Hematopoietic multipotent progenitor cell treated with erythropoietin and hydrocortisone succinate and interleukin-3 and kit ligand, for 4 days (in vitro differentiated cells): ENCODE measurements at regions not wholly inside any gene's neighbourhood (a gene's known extent, or its start where the extent isn't known, plus 50 kb on each side); places are given as distances from the start of the nearest gene placed in this dataset.
"Not testable (repeated sequence)": the region's sequence is repeated elsewhere in the genome, so short reads cannot be mapped to it uniquely, and the experiment has no call there.

ENCODE experiments used
- DNase-seq: peaks from one replicate; pipeline ENCODE4 v3.0.0-alpha.2; 2015

DNA sequence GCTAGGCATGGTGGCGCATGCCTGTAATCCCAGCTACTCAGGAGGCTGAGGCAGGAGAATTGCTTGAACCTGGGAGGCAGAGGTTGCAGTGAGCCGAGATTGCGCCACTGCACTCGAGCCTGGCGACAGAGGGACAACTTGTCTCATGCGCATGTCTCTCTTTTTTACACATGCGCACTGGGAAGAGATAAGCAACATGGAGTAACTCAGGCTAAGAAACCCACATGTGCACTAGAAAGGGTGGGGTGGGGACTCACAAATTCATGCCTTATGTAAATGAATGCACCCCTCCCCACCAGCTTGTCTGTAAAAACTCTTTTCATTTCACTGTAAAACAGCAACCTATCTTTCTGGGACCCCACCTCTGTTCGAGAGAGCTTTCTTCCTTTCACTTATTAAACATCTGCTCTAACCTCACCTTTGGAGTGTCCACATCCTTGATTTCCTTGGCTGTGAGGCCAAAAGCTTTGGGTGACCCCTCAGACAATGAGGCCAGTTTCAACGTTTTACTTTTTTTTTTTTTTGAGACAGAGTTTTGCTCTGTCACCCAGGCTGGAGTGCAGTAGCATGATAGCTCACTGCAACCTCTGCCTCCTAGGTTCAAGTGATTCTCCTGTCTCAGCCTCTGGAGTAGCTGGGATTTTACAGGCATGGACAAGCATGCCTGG, 91.6 kb upstream of the RMP24 start:
- no peak for DNase-seq

DNA sequence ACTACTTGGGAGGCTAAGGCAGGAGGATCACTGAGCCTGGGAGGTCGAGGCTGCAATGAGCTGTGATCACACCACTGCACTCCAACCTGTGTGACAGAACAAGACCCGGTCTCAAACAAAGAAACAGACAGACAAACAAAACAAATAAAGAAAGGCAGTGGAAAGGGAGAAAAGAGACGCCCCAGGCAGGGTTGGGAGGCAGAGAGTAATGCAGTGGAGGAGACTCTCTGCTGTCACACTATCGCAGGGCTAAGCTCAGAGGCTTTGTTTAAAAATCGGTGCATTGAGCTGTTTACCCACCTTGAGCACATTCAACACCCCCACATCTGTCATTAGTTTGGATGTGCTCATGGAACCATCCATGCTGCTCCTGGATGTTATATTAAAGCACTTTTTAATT, 84.2 kb upstream of the RMP24 start:
- no peak for DNase-seq

DNA sequence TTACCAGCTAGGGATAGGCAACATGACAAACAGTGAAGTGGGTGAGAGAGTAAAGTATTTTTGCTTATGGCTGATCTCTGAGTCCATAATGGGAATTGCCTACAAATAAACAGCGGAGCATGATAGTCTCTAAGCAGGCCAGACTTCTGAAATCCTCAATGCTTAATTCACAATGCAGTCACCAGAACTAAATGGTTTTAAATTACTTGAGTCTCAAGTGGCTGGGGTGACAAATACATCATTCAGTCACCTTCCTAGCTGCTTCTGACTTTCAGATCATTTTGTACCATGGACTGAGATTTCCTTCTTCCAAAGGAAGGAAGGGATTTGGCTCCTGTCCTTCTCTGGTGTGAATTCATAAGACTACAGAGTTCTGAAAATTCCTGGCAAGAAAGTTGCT, 82.8 kb upstream of the RMP24 start:
- DNase-seq, result no peak

DNA sequence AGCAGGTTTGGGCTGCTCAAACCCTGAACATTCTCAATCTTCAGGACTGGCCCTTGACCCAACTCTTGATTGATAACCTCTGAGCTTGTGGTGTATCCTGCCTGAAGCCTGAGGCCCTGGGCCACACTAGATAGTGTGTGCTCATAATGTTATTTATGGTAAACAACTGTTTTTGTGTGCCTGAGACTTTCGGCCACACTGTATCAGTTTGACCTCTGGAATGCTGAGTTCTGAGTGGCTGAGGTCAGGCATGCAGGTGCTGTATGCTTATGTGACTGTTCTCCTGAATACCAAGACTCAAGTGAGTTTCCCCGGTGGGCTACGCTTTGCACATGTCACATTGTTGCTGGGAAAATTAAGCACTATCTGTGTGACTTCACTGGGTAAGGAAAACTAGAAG, 82.2 kb upstream of the RMP24 start:
- no peak for DNase-seq

DNA sequence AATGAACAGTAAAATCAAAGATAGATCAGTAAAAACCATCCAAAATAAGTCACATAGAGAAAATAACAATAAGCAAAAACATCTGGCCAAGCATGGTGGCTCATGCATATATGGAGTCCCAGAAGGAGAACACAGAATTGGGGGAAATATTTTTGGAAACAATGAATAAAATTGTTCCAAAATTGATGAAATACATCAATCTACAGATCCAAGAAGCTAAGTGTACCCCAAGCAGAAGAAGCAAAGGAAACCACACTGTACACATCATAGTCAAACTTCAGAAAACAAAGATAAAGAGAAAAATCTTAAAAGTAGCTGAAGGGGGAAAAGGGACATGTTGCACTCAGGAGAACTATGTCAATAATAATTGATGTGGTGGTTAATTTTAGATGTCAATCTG, 80.4 kb upstream of the RMP24 start:
- no peak for DNase-seq

DNA sequence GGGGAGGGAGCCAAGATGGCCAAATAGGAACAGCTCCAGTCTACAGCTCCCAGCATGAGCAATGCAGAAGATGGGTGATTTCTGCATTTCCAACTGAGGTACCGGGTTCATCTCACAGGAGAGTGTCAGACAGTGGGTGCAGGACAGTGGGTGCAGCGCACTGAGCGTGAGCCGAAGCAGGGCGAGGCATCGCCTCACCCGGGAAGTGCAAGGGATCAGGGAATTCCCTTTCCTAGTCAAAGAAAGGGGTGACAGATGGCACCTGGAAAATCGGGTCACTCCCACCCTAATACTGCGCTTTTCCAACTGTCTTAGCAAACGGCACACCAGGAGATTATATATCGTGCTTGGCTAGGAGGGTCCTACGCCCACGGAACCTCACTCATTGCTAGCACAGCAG, 75.0 kb upstream of the RMP24 start:
- DNase-seq, result not testable (repeated sequence)

DNA sequence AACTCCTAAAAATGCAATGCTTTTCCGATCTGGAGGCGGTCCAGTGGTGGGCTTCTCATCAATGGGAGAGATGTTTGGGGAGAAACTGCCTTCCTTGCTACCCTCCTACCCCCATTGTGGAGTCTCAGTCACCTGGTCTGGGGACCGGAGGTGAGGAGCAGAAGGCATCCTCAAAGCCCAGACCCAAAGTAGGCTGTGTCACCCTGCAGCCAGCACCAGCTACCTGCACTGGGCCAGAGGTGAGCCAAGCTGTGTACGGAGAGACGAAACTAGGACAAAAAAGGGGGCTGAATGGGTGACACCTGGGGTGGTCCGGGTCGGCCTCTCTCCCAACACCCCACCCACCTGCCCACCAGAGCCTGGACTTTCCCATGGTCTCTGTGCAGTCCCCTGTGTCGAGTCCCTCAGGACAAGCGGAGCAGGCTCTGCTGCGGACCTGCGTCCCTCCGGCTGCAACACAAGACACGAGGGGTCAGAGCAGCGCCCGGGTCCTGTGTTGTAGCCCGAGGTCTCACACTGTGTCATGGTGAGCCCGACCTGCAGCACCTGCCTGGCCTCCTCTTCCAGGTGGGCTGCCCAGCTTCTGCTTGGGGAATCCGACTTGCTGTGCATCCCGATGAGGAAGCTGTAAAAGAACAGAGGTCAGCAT, 68.0 kb upstream of the RMP24 start:
- no peak for DNase-seq

DNA sequence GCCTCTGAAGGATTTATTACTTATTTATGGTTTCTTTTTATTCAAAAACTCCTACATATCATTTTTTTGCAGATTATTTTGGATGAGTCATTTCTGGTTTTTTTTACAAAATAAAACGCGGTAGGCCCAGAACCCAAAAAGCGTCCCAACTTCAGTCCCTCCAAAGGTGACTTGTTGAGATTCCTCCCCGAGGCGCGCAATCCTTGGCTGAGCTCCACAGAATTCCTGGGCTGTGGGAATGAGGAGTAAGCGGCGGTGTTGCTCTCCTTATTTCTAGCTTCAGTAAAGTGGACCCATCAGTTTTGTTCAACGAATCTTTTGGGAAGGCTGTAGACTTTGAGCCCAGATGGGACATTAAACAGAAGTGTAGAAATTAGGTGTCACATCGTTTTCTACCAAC, 67.0 kb upstream of the RMP24 start:
- no peak for DNase-seq

DNA sequence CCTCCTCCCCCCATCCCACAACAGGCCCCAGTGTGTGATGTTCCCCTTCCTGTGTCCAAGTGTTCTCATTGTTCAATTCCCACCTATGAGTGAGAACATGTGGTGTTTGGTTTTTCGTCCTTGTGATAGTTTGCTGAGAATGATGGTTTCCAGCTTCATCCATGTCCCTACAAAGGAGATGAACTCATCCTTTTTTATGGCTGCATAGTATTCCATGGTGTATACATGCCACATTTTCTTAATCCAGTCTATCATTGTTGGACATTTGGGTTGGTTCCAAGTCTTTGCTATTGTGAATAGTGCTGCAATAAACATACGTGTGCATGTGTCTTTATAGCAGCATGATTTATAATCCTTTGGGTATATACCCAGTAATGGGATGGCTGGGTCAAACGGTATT, 66.2 kb upstream of the RMP24 start:
- DNase-seq, result not testable (repeated sequence)

DNA sequence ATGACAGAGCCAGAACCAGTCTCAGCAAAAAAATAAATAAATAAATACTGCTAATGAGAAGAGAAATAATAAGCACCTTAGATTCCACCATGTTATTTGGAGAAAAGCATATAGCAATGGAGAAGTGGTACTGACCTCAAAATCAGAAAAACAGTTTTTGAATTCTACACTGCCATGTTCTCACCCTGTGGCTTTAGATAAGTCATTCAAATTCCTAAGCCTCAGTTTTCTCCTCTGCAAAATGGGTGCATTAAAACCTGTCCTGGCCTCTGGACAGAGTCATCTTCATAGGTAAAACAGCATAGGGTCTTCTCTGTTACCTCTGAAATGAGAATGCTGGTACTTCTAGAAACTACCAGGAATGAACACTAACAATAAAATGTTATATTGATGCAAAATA, 62.2 kb upstream of the RMP24 start:
- DNase-seq, result no peak

DNA sequence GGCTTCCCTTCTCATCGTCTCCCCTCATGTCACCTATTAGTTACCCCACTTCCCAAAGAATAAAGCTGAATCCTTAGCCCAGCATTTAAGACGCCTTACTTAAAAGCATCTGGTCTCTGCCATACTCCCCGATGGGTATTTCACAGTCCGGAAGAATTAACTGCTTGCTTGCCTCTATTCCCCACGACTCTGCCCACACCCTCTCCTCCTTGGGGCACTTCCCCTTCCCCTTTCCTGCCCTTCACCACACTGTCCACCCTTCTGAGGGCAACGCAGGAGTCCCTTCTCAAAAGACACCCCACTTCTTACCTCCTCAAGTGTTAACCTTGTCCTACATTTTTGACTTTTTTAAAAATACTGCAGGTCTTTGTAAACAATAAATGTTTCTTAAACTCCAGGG, 60.1 kb upstream of the RMP24 start:
- DNase-seq, result peak; percentile 8

DNA sequence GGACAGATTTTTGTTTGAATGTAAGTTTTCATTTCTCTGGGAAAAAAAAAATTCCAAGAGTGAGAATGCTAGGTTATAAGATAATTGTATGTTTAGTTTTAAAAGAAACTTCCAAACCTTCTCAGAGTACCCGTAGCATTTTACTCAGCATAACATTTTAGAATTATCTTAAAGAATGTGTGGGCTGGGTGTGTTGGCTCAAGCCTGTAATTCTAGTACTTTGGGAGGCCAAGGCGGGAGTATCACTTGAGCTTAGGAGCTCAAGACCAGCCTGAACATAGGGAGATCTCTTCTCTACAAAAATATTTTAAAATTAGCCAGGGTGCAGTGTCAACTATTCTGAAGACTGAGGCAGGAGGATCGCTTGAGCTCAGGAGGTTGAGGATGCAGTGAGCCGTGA, 57.4 kb upstream of the RMP24 start:
- DNase-seq, result no peak

DNA sequence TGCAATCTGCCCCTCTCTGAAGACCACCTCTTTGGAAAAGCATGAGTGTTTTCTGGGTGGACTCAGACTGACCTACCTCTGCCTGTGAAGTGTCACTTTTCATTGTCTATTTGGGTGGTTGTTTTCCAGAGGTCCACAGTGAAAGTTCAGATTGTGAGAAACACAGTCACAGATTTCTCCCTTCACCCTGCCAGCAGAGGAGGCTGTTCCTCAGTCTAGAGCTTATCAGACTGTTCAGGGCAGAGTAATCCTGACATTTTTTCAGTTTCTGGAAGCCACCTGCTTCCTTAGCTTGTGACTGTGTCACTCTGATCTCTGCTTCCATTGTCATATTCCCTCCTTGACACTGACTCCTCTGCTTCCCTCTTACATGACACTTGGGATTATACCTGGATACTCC, 55.4 kb upstream of the RMP24 start:
- peak; percentile 19 for DNase-seq

DNA sequence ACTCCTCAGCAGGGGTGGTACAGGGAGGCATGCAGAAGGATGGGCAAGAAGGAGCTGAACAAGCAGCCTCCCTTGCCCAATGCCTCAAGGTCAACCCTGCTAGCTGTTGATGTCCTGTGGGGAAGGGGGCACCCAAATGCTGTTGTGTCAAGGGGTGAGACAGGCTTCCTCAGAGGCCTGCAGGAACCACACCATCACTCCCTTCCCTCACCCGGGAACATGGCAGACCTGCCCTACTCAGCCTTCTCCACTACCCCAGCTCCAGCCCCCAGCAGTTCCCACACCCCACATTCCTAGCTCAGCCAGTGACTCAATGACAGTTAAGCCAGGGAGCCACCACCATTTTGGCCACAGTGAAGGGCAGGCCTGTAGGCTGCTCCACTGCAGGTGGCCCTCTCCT, 53.9 kb upstream of the RMP24 start:
- no peak for DNase-seq

DNA sequence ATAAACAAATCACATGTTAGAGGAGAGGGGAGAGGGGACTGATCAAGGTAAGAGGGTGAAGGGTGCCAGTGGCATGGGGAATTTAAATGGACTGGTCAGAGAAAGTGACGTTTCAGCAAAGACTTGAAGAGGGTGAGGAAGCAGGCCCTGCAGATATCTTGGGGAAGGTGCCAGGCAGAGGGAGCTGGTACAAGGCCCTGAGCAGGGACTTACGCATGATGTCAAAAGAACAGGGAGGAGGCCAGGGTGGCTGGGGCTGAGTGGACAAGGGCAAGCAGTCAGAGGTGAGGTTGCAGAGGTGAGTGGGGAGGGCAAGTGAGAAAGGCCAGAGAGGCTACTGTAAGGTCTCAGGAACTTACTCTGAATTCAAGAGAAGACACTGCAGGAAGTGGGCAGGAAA, 53.3 kb upstream of the RMP24 start:
- DNase-seq, result no peak

DNA sequence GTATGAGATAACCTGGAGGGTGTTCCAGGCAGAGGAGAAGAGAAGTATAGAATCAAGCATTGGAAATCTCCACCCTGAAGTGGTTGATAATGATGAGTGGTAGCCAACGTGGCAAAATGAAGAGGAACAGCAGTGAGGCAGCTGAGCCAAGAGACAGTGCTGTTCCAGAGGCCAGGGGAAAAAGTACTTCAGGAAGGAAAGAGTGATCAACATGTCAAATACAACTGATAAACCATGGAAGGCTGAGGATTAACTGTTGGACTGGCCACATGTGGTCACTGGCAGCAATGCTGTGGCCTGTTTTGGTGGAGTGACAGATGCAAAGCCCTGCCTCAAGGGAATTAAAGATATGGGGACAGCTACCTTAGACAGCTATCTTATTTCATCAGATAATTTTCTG, 51.9 kb upstream of the RMP24 start:
- DNase-seq, result no peak
